ENCODE measurements at regions not wholly inside any gene's neighbourhood (a gene's known extent, or its start where the extent isn't known, plus 50 kb on each side); places are given as distances from the start of the nearest gene placed in this dataset.

DNA sequence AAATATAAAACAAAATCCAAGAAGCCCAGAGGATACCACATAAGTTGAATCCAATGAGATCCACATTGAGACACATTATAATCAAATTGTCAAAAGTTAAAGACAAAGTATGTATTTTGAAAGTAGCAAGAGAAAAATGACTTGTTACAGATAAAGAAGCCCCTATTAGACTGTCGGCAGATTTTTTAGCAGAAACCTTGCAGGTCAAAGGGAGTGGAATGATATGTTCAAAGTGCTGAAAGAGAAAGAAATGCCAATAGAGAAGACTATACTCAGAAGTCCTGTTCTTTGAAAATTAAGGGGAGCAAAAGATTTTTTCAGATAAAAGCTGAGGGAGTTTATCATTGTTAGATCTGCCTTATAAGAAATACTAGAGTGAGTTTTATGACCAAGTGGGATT, 148.9 kb upstream of the EPHA5 start:
- no peak overlapping the region for H3K27ac ChIP-seq
- no peaks in the 10 kb centered on the region for H3K9me3 ChIP-seq
- intact Hi-C loops (cut with DNase I; ENCODE audit: low total_unique reads) = no loop called here
- H3K4me3 ChIP-seq = no peak overlapping the region
- H3K36me3 ChIP-seq = no peaks in the 10 kb centered on the region
- TF ChIP-seq CTCF (IDR thresholded peaks at IDR 0.05) (no peak), POLR2A (IDR thresholded peaks at IDR 0.05) (no peak)
- DNase-seq = no peak
- H3K4me1 ChIP-seq = no peaks in the 10 kb centered on the region
- no peaks in the 10 kb centered on the region for H3K27me3 ChIP-seq

DNA sequence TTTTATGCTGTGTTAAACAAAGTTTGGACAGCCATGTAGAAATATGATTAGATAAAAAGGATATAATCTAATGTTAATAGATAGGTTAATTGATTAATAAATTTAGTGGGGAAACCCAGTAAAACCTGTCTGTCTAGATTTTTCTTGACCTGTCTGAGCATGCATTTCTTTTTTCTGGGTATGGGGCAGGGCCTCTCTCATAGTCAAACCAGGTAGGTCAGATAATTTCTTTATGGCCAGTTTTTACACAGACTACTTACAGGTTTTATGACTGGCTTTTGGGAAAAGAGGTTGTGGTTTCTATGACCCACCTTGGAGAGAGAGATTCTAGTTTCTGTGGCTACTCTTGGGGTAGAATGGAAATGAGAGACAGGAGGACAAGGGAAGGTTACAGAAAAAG, 135.6 kb upstream of the EPHA5 start:
- H3K36me3 ChIP-seq = no peaks in the 10 kb centered on the region
- DNase-seq = no peak
- no peaks in the 10 kb centered on the region for H3K9me3 ChIP-seq
- intact Hi-C loops (cut with DNase I; ENCODE audit: low total_unique reads) = no loop called here
- H3K4me3 ChIP-seq = no peak overlapping the region
- no peaks in the 10 kb centered on the region for H3K4me1 ChIP-seq
- no peak for TF ChIP-seq POLR2A (IDR thresholded peaks at IDR 0.05)
- TF ChIP-seq CTCF (IDR thresholded peaks at IDR 0.05) = no peak
- H3K27ac ChIP-seq = no peak overlapping the region
- no peaks in the 10 kb centered on the region for H3K27me3 ChIP-seq

GRCh38 chr4:65799513-65799912, 129.2 kb upstream of the EPHA5 start:
- DNase-seq = no peak
- intact Hi-C loops (cut with DNase I; ENCODE audit: low total_unique reads) = no loop called here
- no peak overlapping the region for H3K27ac ChIP-seq
- no peaks in the 10 kb centered on the region for H3K4me1 ChIP-seq
- no peaks in the 10 kb centered on the region for H3K9me3 ChIP-seq
- no peaks in the 10 kb centered on the region for H3K27me3 ChIP-seq
- no peak overlapping the region for H3K4me3 ChIP-seq
- no peaks in the 10 kb centered on the region for H3K36me3 ChIP-seq
- no peak for TF ChIP-seq CTCF (IDR thresholded peaks at IDR 0.05)
- no peak for TF ChIP-seq POLR2A (IDR thresholded peaks at IDR 0.05)

- intact Hi-C loops (cut with DNase I; ENCODE audit: low total_unique reads) = no loop called here
- no peak overlapping the region for H3K27ac ChIP-seq
- TF ChIP-seq CTCF (IDR thresholded peaks at IDR 0.05) (no peak), POLR2A (IDR thresholded peaks at IDR 0.05) (no peak)
- no peaks in the 10 kb centered on the region for H3K27me3 ChIP-seq
- H3K36me3 ChIP-seq = no peaks in the 10 kb centered on the region
- H3K4me3 ChIP-seq = no peak overlapping the region
- no peaks in the 10 kb centered on the region for H3K4me1 ChIP-seq
- DNase-seq = no peak
- no peaks in the 10 kb centered on the region for H3K9me3 ChIP-seq
Observed at GRCh38 chr4:65798498-65799127, 128.3 kb upstream of the EPHA5 start.

- Histone ChIP-seq H3K27ac (no peak overlapping the region), H3K36me3 (no peaks in the 10 kb centered on the region), H3K27me3 (no peaks in the 10 kb centered on the region), H3K4me1 (no peaks in the 10 kb centered on the region), H3K9me3 (no peaks in the 10 kb centered on the region), H3K4me3 (no peak overlapping the region)
- no peak for DNase-seq
- intact Hi-C loops (cut with DNase I; ENCODE audit: low total_unique reads) = no loop called here
- TF ChIP-seq CTCF (IDR thresholded peaks at IDR 0.05) (no peak), POLR2A (IDR thresholded peaks at IDR 0.05) (no peak)
Observed at GRCh38 chr4:65791812-65792308, 121.6 kb upstream of the EPHA5 start.

Measured in uterus (tissue), 3 donors.